ENCODE measurements at regions not wholly inside any gene's neighbourhood (a gene's known extent, or its start where the extent isn't known, plus 50 kb on each side); places are given as distances from the start of the nearest gene placed in this dataset.

DNA sequence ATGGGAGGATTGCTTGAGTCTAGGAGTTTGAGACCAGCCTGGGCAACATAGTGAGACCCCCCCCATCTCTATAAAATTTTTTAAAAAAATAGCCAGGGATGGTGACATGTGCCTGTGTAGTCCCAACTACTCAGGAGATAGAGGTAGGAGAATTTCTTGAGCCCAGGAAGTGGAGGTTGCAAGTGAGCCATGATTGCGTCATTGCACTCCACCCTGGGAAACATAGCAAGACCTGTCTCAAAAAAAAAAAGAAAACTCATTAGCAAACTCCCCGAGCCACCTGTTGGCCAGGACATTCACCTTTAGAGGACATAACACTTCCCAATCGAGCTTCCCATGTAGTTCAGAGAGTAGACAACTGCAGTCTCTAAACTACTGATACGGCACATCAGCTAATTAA, 274.2 kb downstream of the ABCC12 start:
- TF ChIP-seq POLR2A (IDR thresholded peaks at IDR 0.05; ENCODE audit: low read depth), result no peak
- TF ChIP-seq, protein P1, sequence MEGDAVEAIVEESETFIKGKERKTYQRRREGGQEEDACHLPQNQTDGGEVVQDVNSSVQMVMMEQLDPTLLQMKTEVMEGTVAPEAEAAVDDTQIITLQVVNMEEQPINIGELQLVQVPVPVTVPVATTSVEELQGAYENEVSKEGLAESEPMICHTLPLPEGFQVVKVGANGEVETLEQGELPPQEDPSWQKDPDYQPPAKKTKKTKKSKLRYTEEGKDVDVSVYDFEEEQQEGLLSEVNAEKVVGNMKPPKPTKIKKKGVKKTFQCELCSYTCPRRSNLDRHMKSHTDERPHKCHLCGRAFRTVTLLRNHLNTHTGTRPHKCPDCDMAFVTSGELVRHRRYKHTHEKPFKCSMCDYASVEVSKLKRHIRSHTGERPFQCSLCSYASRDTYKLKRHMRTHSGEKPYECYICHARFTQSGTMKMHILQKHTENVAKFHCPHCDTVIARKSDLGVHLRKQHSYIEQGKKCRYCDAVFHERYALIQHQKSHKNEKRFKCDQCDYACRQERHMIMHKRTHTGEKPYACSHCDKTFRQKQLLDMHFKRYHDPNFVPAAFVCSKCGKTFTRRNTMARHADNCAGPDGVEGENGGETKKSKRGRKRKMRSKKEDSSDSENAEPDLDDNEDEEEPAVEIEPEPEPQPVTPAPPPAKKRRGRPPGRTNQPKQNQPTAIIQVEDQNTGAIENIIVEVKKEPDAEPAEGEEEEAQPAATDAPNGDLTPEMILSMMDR (IDR thresholded peaks at IDR 0.05), result no peak
- no peak for TF ChIP-seq POLR2AphosphoS5 (IDR thresholded peaks at IDR 0.05)
- TF ChIP-seq EP300 (IDR thresholded peaks at IDR 0.05), result no peak

Measured in esophagus muscularis mucosa (tissue), 4 donors.